Osteoblast (primary cell): ENCODE measurements at regions not wholly inside any gene's neighbourhood (a gene's known extent, or its start where the extent isn't known, plus 50 kb on each side); places are given as distances from the start of the nearest gene placed in this dataset.

Experiments
- DNase-seq: peaks from one replicate; pipeline ENCODE4 v3.0.0; 2011; ENCODE audit warnings: low spot score, mixed read lengths; ENCODE audit not compliant: insufficient read length; ENCODE audit errors: missing footprints
- H2AFZ ChIP-seq: 2 replicates; pipeline ENCODE4 v1.6.0; 2011; ENCODE audit warnings: mild to moderate bottlenecking, low read length
- H3K27ac ChIP-seq: 2 replicates; pipeline ENCODE4 v1.5.1; 2011; ENCODE audit warnings: mild to moderate bottlenecking, low read depth, low read length, moderate library complexity
- H3K27me3 ChIP-seq: 2 replicates; pipeline ENCODE4 v1.6.0; 2012; ENCODE audit warnings: mild to moderate bottlenecking, control low read depth, inconsistent platforms, low read length, moderate library complexity; ENCODE audit not compliant: insufficient read depth
- H3K36me3 ChIP-seq: 2 replicates; pipeline ENCODE4 v1.5.1; 2011; ENCODE audit warnings: mild to moderate bottlenecking, low read length, control low read depth, moderate library complexity; ENCODE audit not compliant: insufficient read depth
- H3K4me1 ChIP-seq: 2 replicates; pipeline ENCODE4 v1.5.1; 2011; ENCODE audit warnings: mild to moderate bottlenecking, low read length, control low read depth, moderate library complexity; ENCODE audit not compliant: insufficient read depth
- H3K4me2 ChIP-seq: 2 replicates; pipeline ENCODE4 v1.6.0; 2011; ENCODE audit warnings: mild to moderate bottlenecking, low read length; ENCODE audit not compliant: insufficient read depth
- H3K4me3 ChIP-seq: fragments of 200-600 bp; sonication (generic); 3 replicates; pipeline ENCODE4 v1.5.1; 2012; ENCODE audit warnings: mild to moderate bottlenecking, low read length, inconsistent platforms; ENCODE audit not compliant: insufficient read depth
- H3K79me2 ChIP-seq: 2 replicates; pipeline ENCODE4 v1.6.0; 2012; ENCODE audit warnings: mild to moderate bottlenecking, low read length, control low read depth, inconsistent platforms; ENCODE audit not compliant: insufficient read depth
- H3K9me3 ChIP-seq: 2 replicates; pipeline ENCODE4 v1.5.1; 2011; ENCODE audit warnings: low read depth, low read length, control low read depth
- H4K20me1 ChIP-seq: 2 replicates; pipeline ENCODE4 v1.6.0; 2012; ENCODE audit warnings: mild to moderate bottlenecking, low read length, control low read depth; ENCODE audit not compliant: insufficient read depth
- CTCF ChIP-seq: IDR thresholded peaks from 2 replicates; pipeline ENCODE4 v1.5.1; 2011; ENCODE audit warnings: mild to moderate bottlenecking, low read depth, low read length, moderate library complexity; ENCODE audit errors: extremely low read depth

GRCh38 chr10:28120043-28120749 is 121.3 kb upstream of the ODAD2 start:
- no peak overlapping the region for H3K4me3 ChIP-seq
- H3K4me1 ChIP-seq: peaks cover 12% of the 10 kb centered on the region
- H2AFZ ChIP-seq: no peak overlapping the region
- H3K36me3 ChIP-seq: no peaks in the 10 kb centered on the region
- no peaks in the 10 kb centered on the region for H3K27me3 ChIP-seq
- no peaks in the 10 kb centered on the region for H3K9me3 ChIP-seq
- no peak for TF ChIP-seq CTCF
- no peak for DNase-seq
- no peak overlapping the region for H3K27ac ChIP-seq
- H3K79me2 ChIP-seq: no peaks in the 10 kb centered on the region
- H4K20me1 ChIP-seq: no peaks in the 10 kb centered on the region
- H3K4me2 ChIP-seq: no peak overlapping the region

- Histone ChIP-seq H3K79me2 (no peaks in the 10 kb centered on the region), H4K20me1 (no peaks in the 10 kb centered on the region), H2AFZ (no peak overlapping the region), H3K4me2 (no peak overlapping the region), H3K4me3 (no peak overlapping the region), H3K4me1 (peaks cover 5% of the 10 kb centered on the region), H3K27me3 (no peaks in the 10 kb centered on the region), H3K36me3 (no peaks in the 10 kb centered on the region), H3K27ac (no peak overlapping the region), H3K9me3 (no peaks in the 10 kb centered on the region)
- DNase-seq: no peak
- TF ChIP-seq CTCF: no peak
Measured at GRCh38 chr10:28118985-28119628, 120.2 kb upstream of the ODAD2 start.

GRCh38 chr10:28113202-28113601 is 114.3 kb upstream of the ODAD2 start:
- Histone ChIP-seq H3K27me3 (no peaks in the 10 kb centered on the region), H3K36me3 (no peaks in the 10 kb centered on the region), H3K79me2 (no peaks in the 10 kb centered on the region), H3K9me3 (no peaks in the 10 kb centered on the region), H4K20me1 (no peaks in the 10 kb centered on the region), H3K4me2 (no peak overlapping the region), H3K4me3 (no peak overlapping the region), H2AFZ (no peak overlapping the region), H3K4me1 (peaks cover 6% of the 10 kb centered on the region), H3K27ac (no peak overlapping the region)
- no peak for TF ChIP-seq CTCF
- no peak for DNase-seq

- no peak overlapping the region for H3K4me3 ChIP-seq
- H3K36me3 ChIP-seq: no peaks in the 10 kb centered on the region
- no peaks in the 10 kb centered on the region for H3K9me3 ChIP-seq
- H3K27ac ChIP-seq: no peak overlapping the region
- peaks cover 6% of the 10 kb centered on the region for H3K4me1 ChIP-seq
- no peaks in the 10 kb centered on the region for H3K27me3 ChIP-seq
- no peaks in the 10 kb centered on the region for H3K79me2 ChIP-seq
- TF ChIP-seq CTCF: no peak
- no peak overlapping the region for H2AFZ ChIP-seq
- no peaks in the 10 kb centered on the region for H4K20me1 ChIP-seq
- DNase-seq: no peak
- H3K4me2 ChIP-seq: no peak overlapping the region
Measured at GRCh38 chr10:28111712-28112111, 112.8 kb upstream of the ODAD2 start.
